ENCODE measurements at regions not wholly inside any gene's neighbourhood (a gene's known extent, or its start where the extent isn't known, plus 50 kb on each side); places are given as distances from the start of the nearest gene placed in this dataset.
"Not testable (repeated sequence)": the region's sequence is repeated elsewhere in the genome, so short reads cannot be mapped to it uniquely, and the experiment has no call there.

- DNase-seq = no peak
Observed at GRCh38 chr6:9044426-9044825, 609.1 kb upstream of the SLC35B3 start.

DNA sequence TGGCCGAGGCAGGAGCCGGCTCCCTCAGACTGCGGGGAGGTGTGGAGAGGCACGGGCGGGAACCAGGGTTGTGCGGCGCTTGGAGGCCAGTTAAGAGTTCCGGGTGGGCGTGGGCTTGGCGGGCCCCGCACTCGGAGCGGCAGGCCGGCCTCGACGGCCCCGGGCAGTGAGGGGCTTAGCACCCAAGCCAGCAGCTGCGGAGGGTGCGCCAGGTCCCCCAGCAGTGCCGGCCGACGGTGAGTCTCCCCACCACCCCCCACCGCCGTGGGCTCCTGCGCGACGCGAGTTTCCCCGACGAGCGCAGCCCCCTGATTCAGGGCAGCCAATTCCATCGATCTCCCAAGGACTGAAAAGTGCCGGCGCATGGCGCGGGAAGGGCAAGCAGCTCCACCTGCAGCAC, 605.4 kb upstream of the SLC35B3 start:
- no peak for DNase-seq

GRCh38 chr6:9039258-9039657, 603.9 kb upstream of the SLC35B3 start:
- no peak for DNase-seq

DNA sequence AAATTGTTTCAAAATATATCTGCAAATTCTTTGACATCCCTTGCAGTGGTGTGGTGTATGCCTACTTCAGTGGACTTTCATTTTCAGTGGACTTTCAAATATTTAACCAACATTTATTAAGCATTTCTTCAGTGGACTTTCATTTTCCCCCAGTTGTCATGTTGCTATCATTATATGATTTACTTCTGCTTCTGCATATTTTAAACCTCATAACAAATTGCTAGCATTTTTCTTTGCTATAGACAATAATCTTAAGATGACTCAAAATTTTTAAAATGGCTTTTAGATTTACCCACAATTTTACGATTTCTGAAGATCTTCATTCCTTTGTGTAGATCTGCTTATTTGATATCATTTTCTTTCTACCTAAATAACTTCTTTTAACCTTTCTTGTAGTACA, 592.7 kb upstream of the SLC35B3 start:
- no peak for DNase-seq

DNA sequence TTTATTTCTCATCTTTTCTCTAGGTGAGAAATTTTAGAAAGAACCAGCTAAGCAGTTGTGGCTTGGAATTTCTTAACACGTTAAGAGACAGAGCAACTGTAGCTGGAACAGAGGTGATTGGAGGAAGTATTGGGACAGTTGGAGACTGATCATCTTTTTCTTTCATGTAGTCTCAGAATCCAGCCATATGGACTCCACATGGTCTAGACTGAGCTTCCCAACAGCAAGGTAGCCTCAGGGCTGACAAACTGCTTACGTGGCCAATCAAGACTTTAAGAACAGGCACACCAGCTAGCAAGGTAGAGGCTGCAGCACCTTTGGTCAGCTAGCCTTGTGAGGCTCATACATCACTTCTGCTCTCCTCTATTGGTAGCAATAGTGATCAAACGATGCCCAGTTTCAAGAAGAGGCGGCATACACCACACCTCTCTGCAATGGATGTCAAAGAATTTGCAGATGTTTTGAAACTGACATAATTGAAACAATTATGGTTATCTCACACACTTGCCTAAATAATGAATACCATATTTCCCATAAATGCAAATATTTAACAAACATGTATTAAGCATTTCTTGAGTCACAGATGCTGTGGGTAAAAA, 590.5 kb upstream of the SLC35B3 start:
- DNase-seq = no peak

- no peak for DNase-seq
Observed at GRCh38 chr6:9025228-9025627, 589.9 kb upstream of the SLC35B3 start.

GRCh38 chr6:9024246-9024645, 588.9 kb upstream of the SLC35B3 start:
- DNase-seq = not testable (repeated sequence)

GRCh38 chr6:9020001-9020400, 584.7 kb upstream of the SLC35B3 start:
- DNase-seq = no peak

DNA sequence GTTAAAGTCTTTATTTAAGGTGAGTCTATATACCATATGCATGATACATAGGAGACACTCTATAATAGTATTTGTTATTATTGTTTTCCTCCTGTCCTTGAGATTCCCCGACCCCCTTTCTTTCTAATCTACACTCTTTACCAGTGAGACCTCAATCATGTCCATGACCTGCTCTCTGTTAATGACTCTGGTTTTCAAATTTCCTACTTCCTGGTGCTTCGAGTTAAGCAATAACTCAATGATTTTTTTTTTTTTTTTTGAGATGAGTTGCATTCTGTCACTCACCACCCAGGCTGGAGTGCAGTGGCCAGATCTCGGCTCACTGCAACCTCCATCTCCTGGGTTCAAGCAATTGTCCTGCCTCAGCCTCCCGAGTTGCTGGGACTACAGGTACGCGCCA, 574.6 kb upstream of the SLC35B3 start:
- no peak for DNase-seq

DNA sequence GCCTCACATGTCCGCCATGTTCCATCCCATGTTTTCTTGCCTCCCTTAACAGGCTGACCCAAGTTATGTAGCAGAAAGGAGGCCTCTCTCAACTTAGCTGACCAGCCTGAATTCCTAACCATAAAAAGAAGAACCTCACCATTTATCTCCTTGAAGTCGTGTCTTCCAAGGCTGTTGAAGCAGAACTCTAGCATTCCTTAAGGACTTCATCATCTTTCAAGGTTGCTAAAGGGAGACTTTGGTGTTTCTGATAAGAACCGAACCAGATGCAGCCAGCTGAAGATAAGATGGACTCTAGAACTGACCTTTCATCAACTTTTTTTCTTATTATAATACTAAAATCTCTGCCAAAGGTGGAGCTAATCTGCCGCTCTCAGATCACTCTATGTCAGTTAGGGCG, 571.7 kb upstream of the SLC35B3 start:
- no peak for DNase-seq

DNA sequence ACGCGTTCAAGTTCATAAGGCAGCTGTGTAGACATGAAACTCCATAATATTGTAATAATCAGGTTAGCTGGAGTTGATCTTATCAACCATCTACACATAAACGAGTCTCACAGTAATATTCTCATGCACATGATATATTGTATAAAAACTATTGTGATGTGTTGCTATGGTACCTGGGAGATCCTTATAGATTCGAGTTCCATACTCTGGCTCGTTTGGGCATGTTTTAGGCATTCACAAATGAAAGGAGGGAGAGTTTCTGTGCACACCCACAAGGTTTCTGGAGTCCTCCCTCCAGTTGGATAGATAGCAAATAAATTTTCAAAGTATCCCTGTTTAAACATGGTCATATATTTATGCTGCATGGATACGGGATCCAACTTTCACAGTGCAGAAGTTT, 567.5 kb upstream of the SLC35B3 start:
- no peak for DNase-seq

GRCh38 chr6:8995156-8995555, 559.8 kb upstream of the SLC35B3 start:
- no peak for DNase-seq

DNA sequence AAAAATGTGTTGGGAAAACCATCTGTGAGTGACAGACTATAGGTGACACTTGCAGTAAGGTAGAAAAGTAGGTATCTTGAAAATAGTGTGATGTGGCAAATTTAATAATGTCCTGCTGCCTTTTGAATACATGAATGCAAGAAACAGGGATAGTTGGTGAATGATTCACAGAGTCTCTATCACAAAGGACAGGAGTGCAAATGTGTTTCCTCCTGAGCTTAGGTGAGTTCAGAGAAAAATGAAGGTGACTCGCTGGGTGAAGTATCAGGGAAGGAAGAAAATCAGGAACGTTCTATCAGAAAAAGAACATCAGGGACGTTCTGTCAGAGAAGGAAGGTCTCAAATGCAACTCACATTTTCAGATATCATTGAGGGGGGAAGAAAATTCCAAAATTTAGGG, 557.8 kb upstream of the SLC35B3 start:
- no peak for DNase-seq

- no peak for DNase-seq
Observed at GRCh38 chr6:8991844-8992243, 556.5 kb upstream of the SLC35B3 start.

- DNase-seq = no peak
Observed at GRCh38 chr6:8990075-8990474, 554.7 kb upstream of the SLC35B3 start.

DNA sequence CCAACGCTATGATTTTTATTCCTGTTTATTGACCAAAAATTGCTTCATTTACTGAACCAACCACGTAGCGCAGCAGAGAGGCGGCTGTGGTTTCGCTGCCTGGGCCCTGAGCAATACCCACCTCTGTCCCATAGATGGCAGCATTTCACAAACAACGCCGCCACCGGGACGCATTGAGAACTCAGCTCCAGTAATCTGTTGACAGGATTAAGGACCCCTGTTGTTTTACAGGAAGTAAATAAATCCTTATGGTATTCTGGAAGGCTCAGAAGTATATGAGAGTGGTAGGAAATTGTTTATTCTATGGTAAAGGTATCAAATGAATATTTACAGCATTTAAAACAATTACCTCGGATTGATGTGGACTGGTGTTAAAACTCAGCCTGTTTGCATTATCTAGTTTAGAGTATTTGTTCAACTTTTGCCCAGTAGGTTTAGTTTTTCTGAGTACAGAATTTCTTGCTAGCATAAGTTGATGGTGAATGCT, 547.9 kb upstream of the SLC35B3 start:
- peak; percentile 53 for DNase-seq

GRCh38 chr6:8982668-8983067, 547.3 kb upstream of the SLC35B3 start:
- no peak for DNase-seq

DNA sequence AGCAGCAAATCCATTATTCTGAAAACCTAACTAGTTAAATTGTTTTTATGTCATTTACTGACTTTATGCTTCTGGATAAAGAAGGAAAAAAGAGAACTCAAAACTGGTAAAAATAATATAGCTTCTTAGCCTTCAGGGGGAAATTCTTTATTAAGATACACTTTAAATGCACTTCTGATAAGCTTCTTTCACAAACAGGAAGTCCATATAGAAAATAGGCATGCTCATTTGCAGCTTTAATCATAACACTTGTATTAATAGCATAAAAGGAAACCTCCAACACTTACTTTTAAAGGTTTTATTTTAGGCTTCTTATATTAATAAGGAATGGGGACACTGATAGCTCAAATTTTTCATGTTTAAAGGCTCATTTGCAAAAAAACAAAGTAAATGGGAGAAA, 538.0 kb upstream of the SLC35B3 start:
- no peak for DNase-seq

GRCh38 chr6:8969747-8970146, 534.4 kb upstream of the SLC35B3 start:
- DNase-seq = no peak

- no peak for DNase-seq
Observed at GRCh38 chr6:8958894-8959511, 523.7 kb upstream of the SLC35B3 start.

DNA sequence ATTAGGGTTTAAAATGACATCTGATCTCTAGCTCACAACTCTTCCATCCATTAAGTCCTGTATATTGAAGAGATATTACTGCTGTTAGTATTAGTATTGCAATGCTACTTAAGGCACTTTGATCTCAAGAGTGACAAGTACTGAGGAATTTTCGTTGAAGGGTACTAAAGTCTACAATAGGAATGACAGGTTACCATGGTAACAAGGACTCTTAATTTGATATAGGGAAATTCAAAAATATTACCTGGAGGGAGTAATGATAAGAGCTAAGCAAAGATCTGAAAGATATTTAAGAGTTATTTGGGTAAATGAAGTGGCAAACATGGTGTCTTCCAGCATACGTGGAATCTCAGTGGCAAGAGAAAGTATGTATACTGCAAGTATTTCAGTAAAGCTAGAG, 518.0 kb upstream of the SLC35B3 start:
- no peak for DNase-seq

GRCh38 chr6:8948733-8949132, 513.4 kb upstream of the SLC35B3 start:
- DNase-seq = no peak

GRCh38 chr6:8947900-8948299, 512.6 kb upstream of the SLC35B3 start:
- DNase-seq = no peak

DNA sequence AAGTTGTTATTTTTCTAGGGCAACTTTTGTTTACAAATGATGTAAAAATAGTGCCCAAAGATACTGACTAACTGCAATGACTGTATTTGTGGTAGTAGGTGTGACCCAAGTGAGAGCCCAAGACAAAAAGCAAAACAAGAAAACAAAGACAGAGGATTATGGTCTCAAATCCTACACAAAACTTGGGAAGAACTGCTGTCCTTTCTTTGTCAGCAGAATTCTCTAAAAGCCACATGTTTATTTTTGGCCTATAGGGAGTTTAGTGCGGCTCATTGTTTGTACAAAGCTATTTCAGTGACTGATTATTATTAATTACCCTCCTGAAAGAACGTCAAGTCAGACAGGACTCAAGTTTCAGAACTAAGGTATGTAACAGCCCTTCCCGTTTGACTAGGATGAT, 509.2 kb upstream of the SLC35B3 start:
- no peak for DNase-seq

- no peak for DNase-seq
Observed at GRCh38 chr6:8943073-8943472, 507.7 kb upstream of the SLC35B3 start.
